NOMO-1 (cell line): ENCODE measurements at regions not wholly inside any gene's neighbourhood (a gene's known extent, or its start where the extent isn't known, plus 50 kb on each side); places are given as distances from the start of the nearest gene placed in this dataset.
"Not testable (repeated sequence)": the region's sequence is repeated elsewhere in the genome, so short reads cannot be mapped to it uniquely, and the experiment has no call there.

ENCODE experiments used
- DNase-seq, 2 experiments: peaks; one replicate each; lab custom pipeline; 2025; ENCODE audit not compliant: unreplicated experiment in 2 of 2; lab: John Stamatoyannopoulos, UW

GRCh38 chr5:17032314-17032985 lies 96.4 kb upstream of the MYO10 start:
- not testable (repeated sequence) for DNase-seq

- not testable (repeated sequence) for DNase-seq
Measured at GRCh38 chr5:17034992-17035391, 98.9 kb upstream of the MYO10 start.

DNA sequence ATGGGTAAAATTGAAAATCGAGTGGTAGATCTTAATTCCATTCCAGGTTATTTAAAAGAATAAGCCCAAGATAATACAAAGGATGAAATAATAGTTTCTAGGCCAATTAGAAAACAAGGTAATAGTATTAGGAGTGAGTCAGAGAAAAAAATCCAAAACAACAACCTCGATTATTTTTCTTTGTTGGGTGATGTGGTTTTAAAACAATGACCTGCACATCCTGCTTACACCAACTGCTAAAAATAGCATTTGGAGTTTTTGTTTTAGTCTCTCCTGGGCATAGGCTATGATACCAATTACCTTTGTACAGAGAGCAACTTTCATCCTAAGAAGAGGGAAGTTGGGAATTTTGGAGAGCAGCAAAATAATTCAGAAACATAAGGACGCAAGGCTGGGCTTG lies 101.7 kb upstream of the MYO10 start:
- DNase-seq = no peak

GRCh38 chr5:17039170-17039569 lies 103.1 kb upstream of the MYO10 start:
- DNase-seq = no peak

- no peak for DNase-seq
Measured at GRCh38 chr5:17042041-17042440, 106.0 kb upstream of the MYO10 start.

DNA sequence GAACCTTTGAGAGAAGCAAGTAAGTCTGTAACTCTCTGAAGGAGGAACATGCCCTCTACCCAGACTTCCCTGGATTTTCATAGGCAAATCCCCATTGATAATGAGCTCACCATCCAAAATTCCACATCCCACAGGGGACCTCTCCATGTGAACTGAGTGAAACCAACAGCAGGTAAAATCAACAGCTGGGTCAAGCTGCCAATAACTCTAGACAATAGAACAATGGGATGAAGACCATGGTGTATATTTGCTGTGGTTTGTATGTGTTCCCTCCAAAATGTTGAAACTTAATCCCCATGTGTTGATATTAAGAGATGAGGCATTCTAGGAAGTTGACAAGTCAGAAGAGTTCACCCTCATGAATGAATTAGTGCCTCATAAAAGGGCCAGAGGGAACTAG lies 110.2 kb upstream of the MYO10 start:
- no peak for DNase-seq

GRCh38 chr5:17050236-17050635 lies 114.1 kb upstream of the MYO10 start:
- no peak for DNase-seq

DNA sequence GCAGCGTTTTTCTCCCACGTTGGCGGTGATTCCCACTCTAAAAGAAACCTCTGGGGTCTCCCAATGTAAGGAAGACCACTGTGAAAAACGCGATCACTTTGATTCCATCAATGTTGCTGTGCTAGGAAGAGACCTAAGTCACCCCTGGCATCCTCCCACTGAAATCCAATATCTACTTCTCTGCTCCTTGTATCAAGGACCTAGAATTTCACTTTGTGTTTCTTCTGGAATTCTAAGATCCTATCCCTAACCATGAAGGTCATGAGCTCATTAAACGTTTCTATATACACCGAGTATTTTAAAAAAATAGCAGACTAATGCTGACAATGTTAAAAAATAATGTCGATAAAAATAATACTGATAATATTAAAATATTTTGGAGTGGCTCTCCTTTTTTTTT lies 118.8 kb upstream of the MYO10 start:
- DNase-seq = no peak

- no peak for DNase-seq
Measured at GRCh38 chr5:17056141-17056631, 120.1 kb upstream of the MYO10 start.

GRCh38 chr5:17058438-17058837 lies 122.3 kb upstream of the MYO10 start:
- DNase-seq = no peak

- DNase-seq = no peak
Measured at GRCh38 chr5:17061973-17062470, 125.9 kb upstream of the MYO10 start.

GRCh38 chr5:17062741-17063140 lies 126.7 kb upstream of the MYO10 start:
- not testable (repeated sequence) for DNase-seq

DNA sequence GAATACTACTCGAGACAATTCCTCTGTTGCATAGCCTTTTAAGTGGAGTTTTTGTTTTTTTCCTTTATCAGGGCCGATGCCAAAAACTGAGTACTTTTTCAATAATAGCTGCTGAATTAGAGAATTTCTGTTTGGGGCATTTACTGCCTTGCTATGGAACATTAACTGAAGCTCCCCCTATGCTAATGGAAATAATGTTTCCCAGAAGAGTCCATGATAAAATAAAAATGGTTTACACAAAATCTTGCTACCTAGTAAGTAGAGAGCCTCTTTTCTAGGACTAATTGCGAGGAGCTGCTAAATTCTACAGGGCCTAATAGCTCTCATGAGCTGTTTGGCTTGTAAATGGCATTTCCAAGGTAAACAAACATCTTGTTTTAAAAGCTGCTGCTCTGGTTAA lies 128.2 kb upstream of the MYO10 start:
- no peak for DNase-seq

DNA sequence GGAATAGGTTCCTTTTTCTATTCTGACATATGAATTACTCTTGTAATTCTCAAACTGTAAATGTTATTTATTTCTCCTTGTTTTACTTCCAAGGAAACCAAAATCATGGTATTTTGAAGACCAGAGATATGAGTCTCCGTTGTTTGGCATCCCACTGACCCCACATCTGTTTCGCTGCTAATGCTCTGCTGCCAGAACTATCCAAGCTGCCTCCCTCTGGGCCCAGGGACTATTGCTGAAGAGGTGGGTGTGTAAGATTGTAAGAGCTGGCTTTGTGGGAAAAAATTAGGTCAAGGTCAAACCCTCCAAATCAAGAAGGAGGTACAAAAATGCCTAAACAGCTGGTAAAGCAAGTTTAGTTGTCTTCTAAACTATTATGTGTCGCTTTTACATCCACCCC lies 129.4 kb upstream of the MYO10 start:
- DNase-seq = no peak

DNA sequence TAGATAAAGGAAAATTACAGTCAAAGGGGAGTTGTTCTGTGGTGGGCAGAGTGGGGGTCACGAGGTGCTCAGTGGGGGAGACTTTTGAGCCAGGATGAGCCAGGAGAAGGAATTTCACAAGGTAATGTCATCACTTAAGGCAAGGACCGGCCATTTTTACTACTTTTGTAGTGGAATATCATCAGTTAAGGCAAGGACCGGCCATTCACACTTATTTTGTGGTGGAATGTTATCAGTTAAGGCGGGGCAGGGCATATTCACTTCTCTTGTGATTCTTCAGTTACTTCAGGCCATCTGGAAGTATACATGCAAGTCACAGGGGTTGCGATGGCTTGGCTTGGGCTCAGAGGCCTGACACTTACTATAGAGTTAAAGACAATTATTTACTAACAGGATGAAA lies 129.9 kb upstream of the MYO10 start:
- DNase-seq = not testable (repeated sequence)

GRCh38 chr5:17067657-17068392 lies 131.7 kb upstream of the MYO10 start:
- no peak for DNase-seq

DNA sequence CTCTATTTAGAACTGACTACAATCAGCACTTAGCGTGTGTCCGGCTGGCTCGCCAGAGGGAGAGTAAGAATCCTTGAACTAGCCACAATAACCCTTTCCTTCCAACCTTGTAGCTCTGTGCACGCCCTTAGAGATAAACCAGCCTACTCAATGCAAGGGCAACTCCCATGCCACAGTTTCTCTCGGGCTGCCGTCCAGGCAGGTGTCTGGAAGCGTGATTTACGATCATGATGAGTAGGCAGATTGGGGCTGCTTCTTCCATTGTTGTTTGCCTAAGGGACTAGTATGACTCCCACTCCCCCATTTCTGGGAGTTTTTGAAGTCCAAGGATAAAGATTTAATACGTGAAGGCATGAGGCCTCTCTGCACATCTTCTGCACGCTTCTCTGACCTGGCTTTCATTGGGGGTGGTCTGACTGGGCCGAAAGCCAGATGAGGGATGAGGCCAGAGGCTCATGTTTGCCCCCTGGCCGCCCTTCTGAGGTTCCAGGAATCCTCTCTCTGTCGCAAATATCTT lies 134.0 kb upstream of the MYO10 start:
- no peak for DNase-seq

DNA sequence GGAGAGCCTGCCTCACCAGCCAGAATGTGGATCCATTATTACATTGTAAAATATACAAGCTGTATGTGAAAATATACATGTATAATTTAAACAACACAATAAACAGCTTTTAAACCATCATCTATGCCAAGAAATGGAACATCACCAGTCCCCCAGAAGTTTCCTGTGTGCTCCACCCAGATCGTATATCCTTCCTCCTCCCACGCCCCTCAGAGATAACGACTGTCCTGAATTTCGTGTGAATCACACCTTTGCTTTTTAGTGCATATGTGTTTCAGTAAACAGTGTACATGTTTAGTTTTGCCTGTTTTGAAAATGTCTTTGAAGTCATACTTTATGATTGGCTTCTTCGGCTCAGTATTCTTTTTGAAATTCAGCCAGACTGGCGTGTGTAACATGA lies 134.6 kb upstream of the MYO10 start:
- no peak for DNase-seq

DNA sequence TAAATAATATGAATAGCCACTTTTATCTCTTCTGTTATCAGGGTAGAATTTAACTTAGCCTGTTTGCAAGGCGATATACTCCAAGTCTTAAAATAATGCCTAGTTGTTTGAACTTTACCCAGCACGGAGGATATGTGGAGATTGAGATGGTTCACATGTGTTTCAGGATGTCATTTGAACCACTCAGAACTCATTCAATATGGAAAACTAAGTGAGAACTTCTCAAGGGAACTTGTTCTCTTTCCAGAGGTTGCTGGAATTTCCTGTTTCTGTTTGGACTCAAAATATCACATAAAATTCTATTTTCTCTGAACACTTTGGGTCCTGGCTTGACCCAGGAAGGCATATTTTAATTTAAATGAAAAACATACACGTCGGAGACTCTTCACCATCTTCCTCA lies 139.1 kb upstream of the MYO10 start:
- DNase-seq = no peak

DNA sequence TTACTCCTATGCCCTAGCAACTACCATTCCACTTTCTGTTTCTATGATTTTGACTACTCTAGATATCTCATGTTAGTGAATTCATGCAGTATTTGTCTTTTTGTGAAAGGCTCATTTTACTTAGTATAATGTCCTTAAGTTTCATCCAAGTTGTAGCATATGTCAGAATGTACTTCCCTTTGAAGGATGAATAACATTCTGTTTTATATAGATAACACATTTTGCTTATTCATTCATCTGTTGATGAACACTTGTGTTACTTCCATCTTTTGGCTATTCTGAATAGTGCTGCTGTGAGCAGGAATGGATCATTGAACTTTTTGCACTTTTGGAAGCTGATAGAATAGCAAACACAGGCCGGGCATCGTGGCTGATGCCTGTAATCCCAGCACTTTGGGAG lies 140.2 kb upstream of the MYO10 start:
- DNase-seq = no peak

DNA sequence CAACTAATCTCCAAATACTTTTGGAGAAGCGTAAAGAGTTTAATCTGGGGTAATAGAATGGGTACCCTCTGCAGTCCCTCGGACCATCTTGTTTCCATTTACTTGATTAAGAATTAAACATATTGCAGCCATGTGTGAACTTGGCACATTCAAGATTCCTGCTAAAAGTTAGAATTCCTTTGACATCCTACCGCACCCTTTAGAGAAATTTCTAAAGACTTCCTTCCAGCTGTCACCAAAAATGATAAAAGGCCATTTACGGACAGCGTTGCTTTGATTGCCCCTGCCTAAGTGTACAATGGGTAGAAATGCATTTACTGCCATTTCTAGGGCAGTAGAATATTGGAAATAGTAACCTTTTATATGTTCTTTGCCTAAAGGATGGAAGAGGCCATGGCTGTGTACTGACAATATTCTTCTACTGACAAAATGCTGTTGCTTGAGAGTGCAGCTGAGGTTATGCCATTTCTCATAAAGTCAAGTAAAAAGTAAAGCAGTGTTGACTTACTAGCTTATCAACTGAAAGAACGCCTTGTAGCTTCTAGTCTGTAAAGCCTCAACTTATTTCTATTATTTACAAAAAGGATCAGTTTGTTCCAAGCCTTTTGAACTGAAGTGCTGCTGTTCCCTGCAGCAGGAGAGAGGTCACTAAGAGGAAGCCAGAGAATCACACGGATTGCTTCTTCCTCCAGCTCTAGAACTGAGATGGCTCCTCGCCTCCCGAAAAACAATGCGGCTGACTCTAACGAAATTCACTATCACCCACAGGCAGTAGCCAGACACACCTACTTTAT lies 139.8 kb upstream of the BASP1 start:
- no peak for DNase-seq
